Astrocyte (in vitro differentiated cells and primary cell): ENCODE measurements at regions not wholly inside any gene's neighbourhood (a gene's known extent, or its start where the extent isn't known, plus 50 kb on each side); places are given as distances from the start of the nearest gene placed in this dataset.
A peak's percentile ranks its signal among the peaks of the same experiment; 100 is the strongest.

Experiments
- DNase-seq: peaks from one replicate; pipeline ENCODE4 v3.0.0-alpha.2; 2010; ENCODE audit warnings: low read depth
- FAIRE-seq: peaks from 2 replicates; lab custom pipeline; 2011; peaks lifted over from hg19 to GRCh38; lab: Jason Lieb, UNC
- H2AFZ ChIP-seq: 2 replicates; pipeline ENCODE4 v1.6.0; 2012; ENCODE audit warnings: low read depth, low read length, inconsistent platforms
- H3K27ac ChIP-seq: 2 replicates; pipeline ENCODE4 v1.5.1; 2011; ENCODE audit warnings: low read depth, low read length, inconsistent platforms
- H3K27me3 ChIP-seq: 2 replicates; pipeline ENCODE4 v1.6.0; 2011; ENCODE audit warnings: low read length, inconsistent platforms; ENCODE audit not compliant: insufficient read depth
- H3K36me3 ChIP-seq: 2 replicates; pipeline ENCODE4 v1.5.1; 2011; ENCODE audit warnings: low read length, inconsistent platforms; ENCODE audit not compliant: insufficient read depth
- H3K4me1 ChIP-seq: 2 replicates; pipeline ENCODE4 v1.5.1; 2011; ENCODE audit warnings: low read length, inconsistent platforms; ENCODE audit not compliant: insufficient read depth
- H3K4me2 ChIP-seq: 2 replicates; pipeline ENCODE4 v1.6.0; 2012; ENCODE audit warnings: low read length, inconsistent platforms
- H3K4me3 ChIP-seq: 2 replicates; pipeline ENCODE4 v1.5.1; 2011; ENCODE audit warnings: low read depth, mild to moderate bottlenecking, low read length, inconsistent platforms; ENCODE audit not compliant: insufficient read depth
- H3K79me2 ChIP-seq: 2 replicates; pipeline ENCODE4 v1.6.0; 2012; ENCODE audit warnings: mild to moderate bottlenecking, low read length, inconsistent platforms; ENCODE audit not compliant: insufficient read depth
- H3K9ac ChIP-seq: 2 replicates; pipeline ENCODE4 v1.6.0; 2012; ENCODE audit warnings: mild to moderate bottlenecking, low read length, inconsistent platforms
- H3K9me3 ChIP-seq: 2 replicates; pipeline ENCODE4 v1.5.1; 2012; ENCODE audit warnings: low read depth, mild to moderate bottlenecking, low read length, inconsistent platforms; ENCODE audit not compliant: insufficient read depth
- H4K20me1 ChIP-seq: 2 replicates; pipeline ENCODE4 v1.6.0; 2012; ENCODE audit warnings: low read length, inconsistent platforms; ENCODE audit not compliant: insufficient read depth
- H3K27ac Mint-ChIP-seq: one replicate; pipeline ENCODE4 v1.8.0; 2021; ENCODE audit warnings: mild to moderate bottlenecking, mixed read lengths; ENCODE audit not compliant: unreplicated experiment
- H3K27me3 Mint-ChIP-seq: one replicate; pipeline ENCODE4 v1.8.0; 2021; ENCODE audit warnings: low read depth, mixed read lengths; ENCODE audit not compliant: unreplicated experiment
- H3K36me3 Mint-ChIP-seq: one replicate; pipeline ENCODE4 v1.8.0; 2021; ENCODE audit warnings: low read depth, mixed read lengths; ENCODE audit not compliant: unreplicated experiment
- H3K4me1 Mint-ChIP-seq: one replicate; pipeline ENCODE4 v1.8.0; 2021; ENCODE audit warnings: low read depth, mixed read lengths; ENCODE audit not compliant: unreplicated experiment
- H3K4me3 Mint-ChIP-seq: one replicate; pipeline ENCODE4 v1.8.0; 2021; ENCODE audit warnings: mild to moderate bottlenecking, moderate library complexity, mixed read lengths; ENCODE audit not compliant: unreplicated experiment
- H3K9me3 Mint-ChIP-seq: one replicate; pipeline ENCODE4 v1.8.0; 2021; ENCODE audit warnings: mild to moderate bottlenecking, mixed read lengths; ENCODE audit not compliant: unreplicated experiment
- EZH2 ChIP-seq: IDR thresholded peaks from 2 replicates; pipeline ENCODE4 v1.6.1; 2012; ENCODE audit warnings: mild to moderate bottlenecking, low read length, inconsistent platforms; ENCODE audit not compliant: insufficient read depth
- TF ChIP-seq, protein P1 (sequence below): IDR thresholded peaks from 2 replicates; pipeline ENCODE4 v1.5.1; 2011; ENCODE audit warnings: low read depth, mild to moderate bottlenecking, inconsistent platforms, low read length, moderate library complexity; ENCODE audit not compliant: insufficient read depth

DNA sequence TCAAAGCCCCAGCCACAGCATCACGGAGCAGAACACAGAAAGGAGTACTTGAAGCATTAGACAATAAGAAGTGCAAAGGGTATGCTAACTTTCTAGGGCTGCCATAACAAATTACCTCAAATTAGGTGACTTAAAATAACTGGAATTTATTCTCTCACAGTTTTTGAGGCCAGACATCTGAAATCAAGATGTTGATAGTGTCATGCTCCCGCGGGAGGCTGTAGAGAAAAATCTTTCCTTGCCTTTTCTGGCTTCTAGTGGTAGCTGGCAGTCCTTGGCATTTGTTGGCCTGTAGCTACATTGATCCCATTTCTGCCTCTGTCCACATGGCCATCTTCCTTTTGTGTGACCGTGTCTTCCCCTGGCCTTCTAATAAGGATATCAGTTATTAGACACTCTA is 51.9 kb upstream of the SPDL1 start:
- no peak overlapping the region for H3K9ac ChIP-seq
- H3K36me3 Mint-ChIP-seq, result no peaks in the 10 kb centered on the region
- no peaks in the 10 kb centered on the region for H3K4me1 ChIP-seq
- H3K4me3 Mint-ChIP-seq, result no peak overlapping the region
- H3K79me2 ChIP-seq, result no peaks in the 10 kb centered on the region
- FAIRE-seq, result no peak
- no peak overlapping the region for H3K27ac Mint-ChIP-seq
- no peak for TF ChIP-seq EZH2
- TF ChIP-seq, protein P1, sequence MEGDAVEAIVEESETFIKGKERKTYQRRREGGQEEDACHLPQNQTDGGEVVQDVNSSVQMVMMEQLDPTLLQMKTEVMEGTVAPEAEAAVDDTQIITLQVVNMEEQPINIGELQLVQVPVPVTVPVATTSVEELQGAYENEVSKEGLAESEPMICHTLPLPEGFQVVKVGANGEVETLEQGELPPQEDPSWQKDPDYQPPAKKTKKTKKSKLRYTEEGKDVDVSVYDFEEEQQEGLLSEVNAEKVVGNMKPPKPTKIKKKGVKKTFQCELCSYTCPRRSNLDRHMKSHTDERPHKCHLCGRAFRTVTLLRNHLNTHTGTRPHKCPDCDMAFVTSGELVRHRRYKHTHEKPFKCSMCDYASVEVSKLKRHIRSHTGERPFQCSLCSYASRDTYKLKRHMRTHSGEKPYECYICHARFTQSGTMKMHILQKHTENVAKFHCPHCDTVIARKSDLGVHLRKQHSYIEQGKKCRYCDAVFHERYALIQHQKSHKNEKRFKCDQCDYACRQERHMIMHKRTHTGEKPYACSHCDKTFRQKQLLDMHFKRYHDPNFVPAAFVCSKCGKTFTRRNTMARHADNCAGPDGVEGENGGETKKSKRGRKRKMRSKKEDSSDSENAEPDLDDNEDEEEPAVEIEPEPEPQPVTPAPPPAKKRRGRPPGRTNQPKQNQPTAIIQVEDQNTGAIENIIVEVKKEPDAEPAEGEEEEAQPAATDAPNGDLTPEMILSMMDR, result no peak
- H3K36me3 ChIP-seq, result no peaks in the 10 kb centered on the region
- no peak overlapping the region for H3K4me3 ChIP-seq
- DNase-seq, result no peak
- H3K27me3 Mint-ChIP-seq, result peaks cover 24% of the 10 kb centered on the region
- H3K27me3 ChIP-seq, result peaks cover 5% of the 10 kb centered on the region
- H3K4me1 Mint-ChIP-seq, result no peaks in the 10 kb centered on the region
- no peaks in the 10 kb centered on the region for H3K9me3 ChIP-seq
- H3K9me3 Mint-ChIP-seq, result no peaks in the 10 kb centered on the region
- no peaks in the 10 kb centered on the region for H4K20me1 ChIP-seq
- H2AFZ ChIP-seq, result no peak overlapping the region
- H3K4me2 ChIP-seq, result no peak overlapping the region
- H3K27ac ChIP-seq, result no peak overlapping the region

DNA sequence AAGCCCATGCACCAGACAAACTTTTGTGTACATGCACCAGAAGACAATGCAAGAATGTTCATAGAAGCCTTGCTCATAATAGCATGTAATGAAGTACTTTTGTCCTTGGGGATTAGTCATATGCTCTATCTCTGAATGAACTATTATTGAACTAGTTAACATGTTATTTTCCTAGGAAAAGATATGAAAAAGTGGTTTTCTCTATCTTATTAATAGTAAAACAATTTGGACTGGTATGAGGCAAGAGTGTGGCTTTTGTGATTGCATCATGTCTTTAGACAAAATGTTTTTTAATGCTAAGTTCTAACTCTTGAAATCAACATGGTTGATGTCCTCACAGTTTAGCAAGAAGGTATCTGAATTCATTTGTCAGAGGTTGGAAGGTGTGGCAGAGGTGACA is 55.7 kb upstream of the SPDL1 start:
- Mint-ChIP-seq H3K27ac (no peak overlapping the region), H3K4me1 (no peaks in the 10 kb centered on the region), H3K4me3 (no peak overlapping the region), H3K9me3 (no peaks in the 10 kb centered on the region), H3K36me3 (no peaks in the 10 kb centered on the region), H3K27me3 (peaks cover 21% of the 10 kb centered on the region)
- H3K4me2 ChIP-seq, result no peak overlapping the region
- H2AFZ ChIP-seq, result no peak overlapping the region
- H3K4me1 ChIP-seq, result no peaks in the 10 kb centered on the region
- H3K9me3 ChIP-seq, result no peaks in the 10 kb centered on the region
- H3K27me3 ChIP-seq, result peaks cover 5% of the 10 kb centered on the region
- FAIRE-seq, result no peak
- peak; percentile 55 for DNase-seq
- no peaks in the 10 kb centered on the region for H3K79me2 ChIP-seq
- no peaks in the 10 kb centered on the region for H4K20me1 ChIP-seq
- H3K36me3 ChIP-seq, result no peaks in the 10 kb centered on the region
- no peak overlapping the region for H3K9ac ChIP-seq
- H3K27ac ChIP-seq, result no peak overlapping the region
- no peak for TF ChIP-seq EZH2
- TF ChIP-seq, protein P1, result no peak
- H3K4me3 ChIP-seq, result no peak overlapping the region

DNA sequence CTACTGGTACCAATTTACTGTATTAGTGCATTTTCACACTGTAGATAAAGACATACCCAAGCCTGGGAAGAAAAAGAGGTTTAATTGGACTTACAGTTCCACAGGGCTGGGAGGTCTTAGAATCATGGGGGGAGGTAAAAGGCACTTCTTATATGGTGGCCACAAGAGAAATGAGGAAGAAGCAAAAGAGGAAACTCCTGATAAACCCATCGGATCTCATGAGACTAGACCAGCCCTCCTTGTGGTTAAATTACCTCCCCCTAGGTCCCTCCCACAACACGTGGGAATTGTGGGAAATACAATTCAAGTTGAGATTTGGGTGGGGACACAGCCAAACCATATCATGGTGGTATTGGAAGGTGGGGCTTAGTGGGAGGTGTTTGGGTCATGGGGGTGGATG is 56.5 kb upstream of the SPDL1 start:
- H4K20me1 ChIP-seq, result no peaks in the 10 kb centered on the region
- TF ChIP-seq EZH2, result no peak
- TF ChIP-seq, protein P1, result no peak
- H3K27ac Mint-ChIP-seq, result no peak overlapping the region
- H3K4me2 ChIP-seq, result no peak overlapping the region
- H3K4me1 ChIP-seq, result no peaks in the 10 kb centered on the region
- no peak overlapping the region for H3K4me3 Mint-ChIP-seq
- no peak overlapping the region for H2AFZ ChIP-seq
- no peak for DNase-seq
- H3K36me3 Mint-ChIP-seq, result no peaks in the 10 kb centered on the region
- FAIRE-seq, result no peak
- no peak overlapping the region for H3K27ac ChIP-seq
- H3K4me1 Mint-ChIP-seq, result no peaks in the 10 kb centered on the region
- no peaks in the 10 kb centered on the region for H3K36me3 ChIP-seq
- H3K79me2 ChIP-seq, result no peaks in the 10 kb centered on the region
- peaks cover 5% of the 10 kb centered on the region for H3K27me3 ChIP-seq
- H3K9ac ChIP-seq, result no peak overlapping the region
- H3K27me3 Mint-ChIP-seq, result peaks cover 21% of the 10 kb centered on the region
- H3K9me3 ChIP-seq, result no peaks in the 10 kb centered on the region
- no peak overlapping the region for H3K4me3 ChIP-seq
- H3K9me3 Mint-ChIP-seq, result no peaks in the 10 kb centered on the region
